ENCODE measurements at regions not wholly inside any gene's neighbourhood (a gene's known extent, or its start where the extent isn't known, plus 50 kb on each side); places are given as distances from the start of the nearest gene placed in this dataset.
"Not testable (repeated sequence)": the region's sequence is repeated elsewhere in the genome, so short reads cannot be mapped to it uniquely, and the experiment has no call there.

GRCh38 chr22:25393121-25393805 lies 171.2 kb upstream of the GRK3 start:
- no peak for DNase-seq (ENCODE audit: low read depth in 2 of 2, low spot score in 1 of 2)

GRCh38 chr22:25395468-25395867 lies 169.0 kb upstream of the GRK3 start:
- no peak for DNase-seq (ENCODE audit: low read depth in 2 of 2, low spot score in 1 of 2)

- DNase-seq (ENCODE audit: low read depth in 2 of 2, low spot score in 1 of 2): no peak
Observed at GRCh38 chr22:25395915-25396314, 168.6 kb upstream of the GRK3 start.

DNA sequence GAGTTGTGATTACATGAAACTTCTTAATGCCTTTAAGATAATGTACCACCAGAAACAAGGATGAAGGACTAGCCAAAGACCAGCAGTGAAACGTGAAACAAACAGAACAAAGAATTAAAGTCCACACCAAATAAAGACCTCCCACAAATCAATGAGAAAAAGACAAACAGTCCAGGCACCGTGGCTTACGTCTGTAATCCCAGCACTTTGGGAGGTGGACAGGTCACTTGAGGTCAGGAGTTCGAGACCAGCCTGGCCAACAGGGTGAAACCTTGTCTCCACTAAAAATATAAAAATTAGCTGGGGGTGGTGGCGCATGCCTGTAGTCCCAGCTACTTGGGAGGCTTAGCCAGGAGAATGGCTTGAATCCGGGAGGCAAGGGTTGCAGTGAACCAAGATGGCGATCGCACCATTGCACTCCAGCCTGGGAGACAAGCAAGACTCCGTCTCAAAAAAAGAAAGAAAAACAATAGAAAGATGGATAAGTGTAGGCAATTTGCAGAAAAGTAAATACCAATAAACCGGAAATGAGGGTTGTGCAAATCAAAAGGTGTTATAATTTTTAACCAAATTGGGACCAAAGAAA lies 167.8 kb upstream of the GRK3 start:
- no peak for DNase-seq (ENCODE audit: low read depth in 2 of 2, low spot score in 1 of 2)

GRCh38 chr22:25397616-25398015 lies 166.9 kb upstream of the GRK3 start:
- DNase-seq (ENCODE audit: low read depth in 2 of 2, low spot score in 1 of 2): no peak

GRCh38 chr22:25398591-25399062 lies 165.8 kb upstream of the GRK3 start:
- not testable (repeated sequence) for DNase-seq (ENCODE audit: low read depth in 2 of 2, low spot score in 1 of 2)

DNA sequence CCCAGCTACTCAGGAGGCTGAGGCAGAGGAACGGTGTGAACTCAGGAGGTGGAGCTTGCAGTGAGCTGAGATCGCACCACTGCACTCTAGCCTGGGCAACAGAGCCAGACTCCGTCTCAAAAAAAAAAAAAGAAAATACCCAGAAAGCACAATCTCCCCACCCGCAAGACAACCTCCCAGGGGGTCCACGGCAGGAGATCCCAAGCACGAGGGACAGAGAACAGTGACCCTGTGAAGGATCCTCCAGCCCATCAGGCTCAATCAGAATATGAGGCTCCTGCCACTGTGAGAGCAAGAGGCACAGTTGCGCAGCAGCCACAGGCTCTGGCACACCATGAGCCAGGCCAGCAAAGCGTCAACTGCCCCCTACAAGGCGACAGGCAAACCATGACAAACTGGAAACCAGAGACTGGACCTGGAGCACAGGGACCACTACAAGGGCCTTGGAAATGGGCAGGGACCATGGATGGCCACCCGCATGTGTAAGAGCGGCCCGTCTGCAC lies 164.8 kb upstream of the GRK3 start:
- no peak for DNase-seq (ENCODE audit: low read depth in 2 of 2, low spot score in 1 of 2)

GRCh38 chr22:25402160-25402500 lies 162.3 kb upstream of the GRK3 start:
- no peak for DNase-seq (ENCODE audit: low read depth in 2 of 2, low spot score in 1 of 2)

DNA sequence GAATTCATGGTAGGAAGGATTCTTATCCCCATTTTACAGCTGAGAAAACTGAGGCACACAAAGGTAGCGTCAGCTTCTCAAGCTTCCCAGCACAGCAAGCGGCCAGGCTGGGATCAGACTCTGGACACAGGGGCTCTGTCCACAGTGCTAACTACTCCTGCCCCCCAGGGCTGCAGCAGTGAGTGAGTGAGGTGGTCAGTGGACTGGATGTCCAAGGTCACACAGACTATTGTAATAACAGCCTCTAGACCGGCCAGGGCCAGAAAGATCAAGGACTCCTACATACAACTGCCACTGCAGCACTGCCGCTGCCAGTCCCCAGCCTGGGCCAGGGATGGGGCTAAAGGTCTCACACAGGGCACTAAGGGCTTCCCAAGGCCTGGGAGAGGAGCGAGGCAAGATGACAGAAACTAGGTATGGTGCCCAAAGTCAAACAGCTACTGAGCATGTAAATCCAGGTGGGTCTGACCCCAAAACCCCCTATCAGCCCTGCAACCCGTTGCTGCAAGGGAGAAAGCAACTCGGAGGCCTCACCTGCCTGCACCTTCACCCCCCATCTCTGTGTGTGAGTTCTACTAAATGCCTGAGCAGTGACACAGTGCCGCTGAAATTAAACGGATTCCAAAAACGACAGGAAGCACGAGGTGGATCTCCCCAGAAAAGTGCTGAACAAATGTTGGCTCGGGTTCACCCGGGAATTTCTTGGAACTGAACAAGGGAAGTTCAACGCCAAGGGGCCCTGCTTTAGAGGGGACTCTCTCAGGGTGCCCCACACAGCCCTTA lies 161.8 kb upstream of the GRK3 start:
- no peak for DNase-seq (ENCODE audit: low read depth in 2 of 2, low spot score in 1 of 2)

DNA sequence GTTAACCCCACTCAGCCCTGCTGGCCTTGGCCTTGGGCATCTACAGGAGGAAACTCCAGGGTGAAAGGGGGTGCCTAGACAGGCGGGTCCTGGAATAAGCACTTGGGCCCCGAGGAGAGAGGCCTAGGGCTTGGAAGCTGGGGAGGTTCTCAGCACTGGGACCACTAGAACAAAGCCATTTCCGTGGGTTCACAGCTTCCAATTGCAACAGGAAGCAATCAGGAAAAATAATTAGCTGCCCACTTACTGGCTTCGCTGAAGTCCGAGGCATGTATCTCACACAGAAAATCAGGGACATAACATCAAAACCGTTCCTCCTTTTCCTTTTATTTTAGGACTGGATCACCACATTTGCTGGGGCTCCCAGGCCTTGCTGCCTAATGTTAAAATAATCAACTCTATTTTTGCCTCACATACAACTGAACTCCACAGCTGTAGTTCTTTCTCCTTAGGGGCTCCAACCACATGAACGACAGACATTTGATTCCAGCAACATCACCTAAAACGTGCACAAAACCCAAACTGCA lies 161.1 kb upstream of the GRK3 start:
- DNase-seq (ENCODE audit: low read depth in 2 of 2, low spot score in 1 of 2): no peak

DNA sequence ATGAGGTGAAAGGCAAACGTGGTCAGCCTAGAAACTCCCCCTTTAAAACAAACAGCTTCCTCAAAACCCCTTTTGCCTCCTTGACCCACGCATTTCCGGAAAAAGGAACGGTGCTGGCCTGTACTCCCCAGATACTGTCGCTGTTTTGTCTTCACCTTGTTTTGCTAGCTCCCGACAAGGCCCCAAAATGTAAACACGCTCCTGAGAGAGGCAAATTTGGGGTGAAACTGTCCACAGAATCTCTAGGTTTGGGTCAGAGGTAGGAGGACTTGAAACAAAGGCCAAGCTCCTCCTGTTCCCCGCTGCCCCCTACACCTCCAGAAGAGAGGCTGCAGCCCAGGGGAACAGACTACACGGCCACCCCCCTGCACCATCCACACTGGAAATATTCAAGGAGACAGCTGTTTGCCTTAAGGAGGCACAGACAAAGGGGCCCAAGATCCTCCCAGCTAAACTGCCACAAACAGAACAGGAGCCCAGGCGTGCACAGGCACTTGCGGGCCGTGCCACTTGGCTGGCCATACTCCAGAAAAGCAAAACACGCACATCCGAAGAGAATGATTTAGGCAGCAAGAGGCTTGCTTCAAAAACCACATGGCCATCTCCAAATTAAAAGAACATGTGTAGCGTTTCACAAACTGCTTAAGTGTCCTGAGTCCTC lies 160.5 kb upstream of the GRK3 start:
- DNase-seq (ENCODE audit: low read depth in 2 of 2, low spot score in 1 of 2): no peak

DNA sequence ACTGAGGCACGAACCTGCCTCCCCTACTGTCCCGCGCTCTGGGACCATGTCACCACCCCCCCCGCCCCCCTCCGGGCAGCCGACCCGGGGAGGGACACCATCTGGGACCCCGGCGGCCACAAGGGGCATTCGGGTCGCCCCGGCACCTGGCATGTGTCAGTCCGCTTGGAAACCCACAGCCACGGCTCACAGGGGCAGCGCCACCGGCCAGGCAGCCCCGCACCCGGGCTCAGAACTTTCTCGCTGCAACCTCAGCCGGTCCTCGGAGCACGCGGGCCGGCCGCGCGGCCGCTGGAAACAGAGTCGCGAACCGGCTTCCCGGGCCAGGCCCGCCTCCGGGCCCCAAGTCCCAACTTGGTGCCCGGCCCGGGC lies 159.9 kb upstream of the GRK3 start:
- DNase-seq (ENCODE audit: low read depth in 2 of 2, low spot score in 1 of 2): no peak

DNA sequence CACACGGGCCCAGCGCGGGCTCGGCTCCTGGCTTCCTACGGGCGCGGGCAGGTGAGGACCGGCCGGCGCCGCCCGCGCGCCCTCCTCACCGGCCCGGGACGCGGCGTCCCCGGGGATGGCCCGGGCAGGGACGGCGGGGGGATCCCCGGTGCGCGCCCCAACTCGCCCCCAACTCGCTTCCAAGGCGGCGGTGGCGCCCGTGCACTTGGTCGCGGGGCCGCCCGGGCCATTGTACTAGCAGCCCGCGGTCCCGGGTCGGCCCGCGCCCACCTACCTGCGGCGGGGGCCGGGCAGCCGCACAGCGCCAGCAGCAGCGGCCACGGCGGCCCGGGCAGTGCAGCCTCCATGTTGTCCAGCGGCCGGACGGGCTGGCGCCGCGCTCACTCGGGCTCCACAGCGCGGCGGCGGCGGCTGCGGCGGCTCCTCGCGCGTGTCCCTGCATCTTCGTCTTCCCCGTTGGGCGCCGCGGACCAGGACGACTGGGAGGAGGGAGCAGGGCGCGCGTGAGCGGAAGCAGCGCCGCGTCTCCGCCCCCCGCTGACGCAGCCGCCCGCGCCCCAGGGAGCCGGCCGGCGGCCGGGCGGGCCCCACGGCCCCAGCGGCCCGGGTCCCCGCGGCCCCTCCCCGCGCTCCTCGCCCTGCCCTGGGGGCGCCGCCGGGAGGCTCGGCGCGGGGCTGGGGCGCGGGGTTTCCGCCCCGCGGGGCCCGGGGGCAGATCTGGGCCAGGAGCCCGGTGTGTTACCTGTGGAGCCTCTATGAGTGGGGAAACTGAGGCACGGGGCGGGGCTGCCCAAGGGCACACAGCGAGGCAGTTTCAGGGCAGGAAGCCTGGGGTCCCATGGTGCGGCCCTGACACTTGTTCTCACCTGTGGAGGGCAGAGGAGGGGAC lies 159.3 kb upstream of the GRK3 start:
- peak; percentile 21 to 27 for DNase-seq (ENCODE audit: low read depth in 2 of 2, low spot score in 1 of 2)

GRCh38 chr22:25405841-25406509 lies 158.5 kb upstream of the GRK3 start:
- DNase-seq (ENCODE audit: low read depth in 2 of 2, low spot score in 1 of 2): no peak

GRCh38 chr22:25406510-25407210 lies 157.8 kb upstream of the GRK3 start:
- no peak for DNase-seq (ENCODE audit: low read depth in 2 of 2, low spot score in 1 of 2)

GRCh38 chr22:25407226-25407858 lies 157.1 kb upstream of the GRK3 start:
- DNase-seq (ENCODE audit: low read depth in 2 of 2, low spot score in 1 of 2): no peak

DNA sequence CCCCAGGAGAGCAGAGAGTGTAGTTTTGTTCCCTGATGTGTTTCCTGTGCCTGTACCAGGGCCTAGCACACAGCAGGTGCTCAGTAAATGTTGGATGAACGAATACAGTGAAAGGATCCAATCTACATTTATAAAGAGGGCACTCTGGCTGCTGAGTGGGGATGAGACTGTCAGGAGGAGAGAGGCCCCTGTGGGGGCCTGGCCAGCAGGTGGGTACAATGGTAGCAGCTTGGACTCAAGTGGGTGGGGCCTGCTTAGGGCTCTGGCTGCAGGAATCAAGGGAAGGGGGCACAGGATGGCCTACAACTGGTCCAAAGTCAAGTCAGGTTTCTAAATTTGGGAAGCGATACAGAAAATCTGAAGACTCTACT lies 156.6 kb upstream of the GRK3 start:
- no peak for DNase-seq (ENCODE audit: low read depth in 2 of 2, low spot score in 1 of 2)

GRCh38 chr22:25409240-25409639 lies 155.2 kb upstream of the GRK3 start:
- DNase-seq (ENCODE audit: low read depth in 2 of 2, low spot score in 1 of 2): no peak

DNA sequence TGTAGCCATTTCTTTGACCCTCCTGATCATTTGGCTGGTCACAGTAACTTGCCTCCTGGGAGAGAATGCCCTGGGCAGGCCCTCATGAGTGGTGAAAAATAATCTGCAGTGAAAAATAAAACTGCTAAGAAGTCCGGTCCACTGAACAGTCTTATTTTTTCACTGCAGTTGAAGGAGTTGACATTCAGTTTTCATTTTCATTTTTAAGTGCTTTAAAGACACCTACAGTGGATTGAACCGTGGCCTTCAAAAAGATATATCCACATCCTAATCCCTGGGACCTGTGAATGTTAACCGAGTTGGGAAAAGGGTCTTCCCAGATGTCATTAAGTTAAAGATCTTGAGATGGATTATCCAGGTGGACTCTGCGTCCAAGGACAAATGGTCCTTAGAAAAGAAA lies 153.6 kb upstream of the GRK3 start:
- DNase-seq (ENCODE audit: low read depth in 2 of 2, low spot score in 1 of 2): no peak

Data from stimulated activated CD8-positive, alpha-beta memory T cell treated with anti-CD3 and anti-CD28 coated beads, Interleukin-4, amount 100 ng/mL, for 4 hours (primary cell).